ENCODE measurements at regions not wholly inside any gene's neighbourhood (a gene's known extent, or its start where the extent isn't known, plus 50 kb on each side); places are given as distances from the start of the nearest gene placed in this dataset.
"Not testable (repeated sequence)": the region's sequence is repeated elsewhere in the genome, so short reads cannot be mapped to it uniquely, and the experiment has no call there.

DNA sequence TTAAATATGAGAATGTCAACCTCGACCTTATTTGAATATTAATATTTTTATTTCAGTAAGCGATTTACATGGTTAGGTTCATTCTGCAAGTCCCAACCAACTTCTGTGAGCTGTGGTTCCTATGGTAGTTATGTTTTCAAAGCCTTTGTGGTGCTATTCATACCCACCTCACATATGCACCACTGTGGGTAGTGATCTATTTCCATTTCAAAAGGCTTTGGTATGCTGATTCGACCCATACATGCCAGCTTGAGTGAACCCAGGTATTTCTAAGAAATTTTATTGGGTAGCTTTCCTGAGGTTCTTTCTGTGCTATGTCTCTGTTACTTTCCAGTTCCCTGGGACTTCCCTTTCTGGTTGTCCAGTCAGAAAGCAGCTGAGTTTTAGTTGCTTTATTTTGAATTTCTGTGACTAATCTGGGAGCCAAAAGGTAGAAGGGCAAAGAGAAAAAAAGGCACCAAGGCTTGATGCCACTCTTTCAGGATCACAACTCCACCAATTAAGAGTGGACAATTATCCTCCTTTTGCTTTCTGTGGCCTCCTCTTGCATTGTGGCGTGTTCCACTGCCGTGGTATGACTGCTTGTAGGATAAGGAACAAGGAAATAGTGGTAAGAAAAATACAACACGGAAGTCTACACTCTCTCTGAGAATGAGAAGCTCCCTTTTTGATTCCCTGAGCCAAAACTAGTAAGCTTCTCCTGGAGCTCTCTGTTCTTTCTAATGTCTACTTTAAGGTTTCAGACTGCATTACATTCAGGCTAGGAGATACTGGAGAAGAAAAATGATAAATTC lies 729.1 kb downstream of the NOVA1 start:
- DNase-seq (ENCODE audit: low spot score), result no peak

DNA sequence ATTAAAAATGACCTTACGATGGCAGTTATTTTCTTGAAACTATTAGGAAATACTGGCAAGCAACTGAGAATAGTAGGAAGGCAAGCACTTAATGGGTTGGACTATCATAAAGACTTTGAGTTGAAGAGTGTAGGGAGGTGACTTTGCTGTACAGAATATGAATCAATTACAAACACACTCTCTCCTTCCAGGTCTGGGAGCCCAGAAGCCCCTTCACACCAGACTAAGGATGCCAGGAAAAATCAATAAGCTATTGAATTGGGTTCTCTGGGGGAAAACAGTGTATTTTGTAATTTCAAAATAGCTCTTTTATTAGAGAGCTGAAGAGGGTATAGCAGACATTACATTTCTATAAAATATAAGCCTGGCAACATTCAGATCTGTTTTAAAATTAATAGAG lies 736.4 kb downstream of the NOVA1 start:
- no peak for DNase-seq (ENCODE audit: low spot score)

- no peak for DNase-seq (ENCODE audit: low spot score)
These were observed 749.2 kb downstream of the NOVA1 start for GRCh38 chr14:25848601-25849000.

DNA sequence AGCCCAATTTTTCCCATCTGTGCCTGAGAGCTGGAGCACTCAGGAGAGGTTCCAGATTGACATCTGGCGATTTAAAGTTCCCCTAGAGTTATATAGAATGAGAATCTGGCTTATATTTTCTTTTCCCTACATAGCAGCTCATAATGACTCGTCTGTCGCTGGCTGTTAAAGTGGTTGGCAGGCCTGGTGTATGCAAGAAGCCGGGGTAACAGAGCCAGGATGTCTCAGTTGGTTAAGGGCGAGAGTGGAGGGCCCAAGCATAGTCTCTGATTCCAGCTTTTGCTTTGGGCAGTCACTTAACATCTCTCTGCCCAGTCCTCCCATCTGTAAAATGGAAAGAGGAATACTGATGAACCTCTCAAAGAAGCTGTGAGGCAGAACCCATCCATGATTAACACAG lies 751.6 kb downstream of the NOVA1 start:
- DNase-seq (ENCODE audit: low spot score), result no peak

DNA sequence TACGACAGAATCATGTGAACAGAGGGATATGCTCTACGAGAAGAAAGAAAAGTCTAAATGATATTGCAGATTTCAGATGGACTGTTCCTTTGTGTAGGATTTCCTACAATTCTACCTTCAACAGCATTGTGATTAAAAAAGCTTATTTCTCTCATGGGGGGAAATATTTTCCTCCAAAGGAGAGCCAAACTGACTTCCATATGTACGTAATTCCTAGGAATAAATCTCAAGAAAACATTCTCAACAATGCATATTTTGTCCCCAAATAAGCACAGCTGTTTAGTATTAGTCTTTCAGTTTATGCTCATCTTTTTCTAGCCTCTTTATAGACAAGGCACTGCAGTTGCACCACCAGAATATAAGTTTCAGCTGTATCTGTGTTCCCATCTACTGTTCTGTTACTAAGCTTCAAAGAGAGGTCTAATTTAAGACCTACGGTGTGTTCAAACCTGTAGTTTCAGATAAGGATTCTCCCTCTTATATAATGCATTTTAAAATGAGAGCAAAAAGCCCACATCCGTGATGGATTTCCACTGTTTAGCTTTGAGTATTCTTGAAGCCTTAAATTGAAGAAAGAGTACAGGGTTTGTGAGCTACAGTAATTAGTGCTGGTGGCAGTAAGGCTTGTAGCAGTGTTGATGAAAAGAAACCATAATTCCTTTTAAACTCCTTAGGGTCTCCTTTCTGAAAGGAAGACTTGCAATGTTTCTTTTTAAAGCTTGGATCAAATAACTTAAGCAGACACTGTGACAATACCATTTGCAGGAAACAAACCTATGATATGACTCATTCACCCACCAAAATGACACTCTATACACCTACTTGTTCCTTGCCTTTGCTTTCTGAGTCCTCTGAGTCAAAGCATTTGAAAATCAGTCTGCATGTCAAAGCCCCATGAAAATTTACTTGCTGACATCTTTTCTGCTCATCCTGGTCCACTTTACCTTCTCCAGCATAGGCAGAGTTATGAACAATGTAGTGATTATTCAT lies 754.1 kb downstream of the NOVA1 start:
- no peak for DNase-seq (ENCODE audit: low spot score)

GRCh38 chr14:25841226-25841625 lies 756.6 kb downstream of the NOVA1 start:
- DNase-seq (ENCODE audit: low spot score), result no peak

DNA sequence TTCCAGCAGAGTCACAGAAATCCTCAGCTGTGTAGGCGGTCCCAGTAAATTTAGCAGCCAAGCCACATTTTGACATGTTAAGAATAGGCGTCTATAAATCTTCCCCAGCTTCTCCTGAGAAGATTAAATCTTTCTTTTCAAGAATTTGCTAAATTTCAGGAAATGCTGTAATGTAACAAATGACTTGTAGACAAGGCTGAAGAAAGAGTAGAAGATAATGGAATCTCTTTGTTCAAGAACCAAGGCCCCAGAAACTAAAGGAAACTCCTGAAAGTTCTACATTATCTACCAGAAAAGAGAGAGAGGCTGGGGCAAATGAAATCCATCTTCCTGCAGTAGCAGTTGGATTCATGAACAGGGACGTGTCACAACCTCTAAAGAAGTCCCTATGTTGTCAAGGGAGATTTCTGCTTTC lies 760.3 kb downstream of the NOVA1 start:
- no peak for DNase-seq (ENCODE audit: low spot score)

DNA sequence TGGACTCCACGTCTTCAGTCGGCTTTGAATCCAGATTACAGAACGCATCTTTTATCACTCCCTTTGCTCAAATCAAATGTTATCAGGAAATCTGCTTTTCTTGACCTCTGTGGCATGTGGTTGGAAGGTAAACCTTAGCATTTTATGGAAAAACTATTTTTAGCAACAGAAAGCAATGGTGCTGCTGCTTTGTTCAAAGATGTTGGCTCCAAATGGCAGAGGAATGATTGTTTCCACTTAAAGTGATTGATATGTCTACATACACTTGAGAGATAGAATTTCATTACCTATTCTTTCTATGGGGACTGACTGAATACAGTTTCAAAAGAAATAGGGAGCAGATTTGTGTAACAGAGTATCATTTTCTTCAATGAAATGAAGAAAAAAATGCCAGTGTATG lies 761.2 kb downstream of the NOVA1 start:
- DNase-seq (ENCODE audit: low spot score), result no peak

DNA sequence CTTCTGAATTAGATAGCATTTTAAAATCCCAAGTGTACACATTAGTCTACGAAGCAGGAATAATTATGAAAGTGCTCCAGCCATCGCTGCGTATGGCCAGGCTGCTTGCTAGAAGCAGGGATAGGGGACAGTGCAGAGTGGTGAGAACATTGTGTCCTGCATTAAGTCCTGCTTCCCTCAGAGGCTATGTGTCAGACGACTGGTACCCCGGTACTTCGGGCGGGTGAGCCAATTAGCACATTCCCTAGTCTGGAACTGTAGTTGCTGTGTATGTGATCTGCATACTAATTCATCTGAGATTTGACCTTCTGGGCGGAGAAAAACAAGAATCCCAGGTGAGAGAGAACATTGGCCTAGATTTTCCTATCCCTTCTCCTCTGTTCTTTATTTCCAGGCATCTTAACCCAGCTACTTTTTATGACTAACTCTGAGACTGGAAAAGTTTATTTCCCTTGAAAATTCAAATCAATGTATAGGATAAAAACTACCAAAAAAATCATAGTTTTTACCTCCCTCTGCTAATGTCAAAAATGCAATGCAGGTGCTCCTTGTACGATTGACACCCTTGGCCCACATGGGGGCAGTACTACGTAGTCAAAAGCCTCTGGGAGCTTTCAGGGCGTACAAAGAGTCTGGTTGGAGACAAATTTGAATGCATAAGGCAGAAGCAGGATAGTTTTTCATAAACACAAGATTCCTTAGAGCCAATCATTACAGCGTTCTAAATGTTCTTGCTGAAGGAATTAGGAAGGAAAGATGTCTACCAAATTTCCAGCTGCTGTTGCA lies 764.3 kb downstream of the NOVA1 start:
- DNase-seq (ENCODE audit: low spot score), result no peak

GRCh38 chr14:25832585-25832984 lies 765.2 kb downstream of the NOVA1 start:
- DNase-seq (ENCODE audit: low spot score), result no peak

- no peak for DNase-seq (ENCODE audit: low spot score)
These were observed 769.3 kb downstream of the NOVA1 start for GRCh38 chr14:25828562-25828961.

- no peak for DNase-seq (ENCODE audit: low spot score)
These were observed 771.7 kb downstream of the NOVA1 start for GRCh38 chr14:25826105-25826504.

DNA sequence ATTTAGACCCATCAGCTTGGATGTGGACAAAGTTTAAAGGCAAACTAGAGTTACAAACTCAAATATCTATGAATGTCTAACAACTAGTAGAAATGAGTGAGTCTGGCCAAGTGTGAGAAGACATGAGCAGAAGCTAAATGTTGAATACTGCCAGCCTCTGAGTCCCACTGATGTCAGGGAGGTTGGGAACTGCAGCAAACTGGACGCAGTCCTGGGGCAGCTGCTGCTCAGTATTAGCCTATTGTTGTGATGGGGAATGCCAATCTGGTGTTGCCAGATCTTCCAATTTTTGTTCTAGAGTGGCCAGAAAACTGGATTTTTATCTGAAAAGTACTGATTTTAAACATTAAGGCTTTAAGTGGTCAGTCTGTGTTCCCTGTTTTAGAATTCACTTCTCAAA lies 770.4 kb upstream of the STXBP6 start:
- no peak for DNase-seq (ENCODE audit: low spot score)

DNA sequence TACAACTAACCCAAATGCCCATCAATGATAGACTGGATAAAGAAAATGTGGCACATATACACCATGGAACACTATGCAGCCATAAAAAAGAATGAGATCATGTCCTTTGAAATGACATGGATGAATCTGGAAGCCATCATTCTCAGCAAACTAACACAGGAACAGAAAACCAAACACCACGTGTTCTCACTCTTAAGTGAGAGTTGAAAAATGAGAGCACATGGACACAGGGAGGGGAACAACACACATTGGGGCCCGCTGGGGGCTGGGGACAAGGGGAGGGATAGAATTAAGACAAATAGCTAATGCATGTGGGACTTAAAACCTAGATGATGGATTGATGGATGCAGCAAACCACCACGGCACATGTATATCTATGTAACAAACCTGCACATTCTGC lies 764.7 kb upstream of the STXBP6 start:
- not testable (repeated sequence) for DNase-seq (ENCODE audit: low spot score)

DNA sequence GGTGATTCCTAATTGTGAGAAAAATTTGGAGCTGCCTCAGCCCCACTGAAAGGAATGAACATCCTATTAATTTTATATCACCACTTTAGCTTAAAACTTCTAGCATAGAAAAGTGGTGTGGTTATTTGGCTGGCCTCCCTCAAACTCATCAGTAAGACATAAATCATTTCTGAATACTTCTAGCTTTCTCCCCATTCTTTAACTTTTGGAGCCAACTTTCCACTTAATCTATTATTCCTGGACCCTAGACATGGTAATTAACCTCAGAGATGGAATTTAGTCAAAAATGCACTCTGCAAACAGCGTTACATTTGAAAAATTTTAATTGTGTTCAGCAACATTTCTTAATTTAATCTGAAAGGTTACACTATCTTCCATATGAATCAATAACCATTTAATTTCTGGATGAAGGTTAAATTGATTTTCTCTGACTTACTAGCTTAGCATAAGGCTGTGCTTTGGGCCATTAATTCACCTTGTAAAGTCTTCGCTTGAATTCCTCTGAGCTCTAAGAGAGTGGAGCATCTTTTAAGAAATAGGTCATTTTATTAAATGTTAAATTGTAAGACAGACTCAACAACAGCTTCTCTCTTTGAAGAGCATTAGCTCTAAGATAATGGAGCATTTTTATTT lies 753.6 kb upstream of the STXBP6 start:
- DNase-seq (ENCODE audit: low spot score), result no peak

DNA sequence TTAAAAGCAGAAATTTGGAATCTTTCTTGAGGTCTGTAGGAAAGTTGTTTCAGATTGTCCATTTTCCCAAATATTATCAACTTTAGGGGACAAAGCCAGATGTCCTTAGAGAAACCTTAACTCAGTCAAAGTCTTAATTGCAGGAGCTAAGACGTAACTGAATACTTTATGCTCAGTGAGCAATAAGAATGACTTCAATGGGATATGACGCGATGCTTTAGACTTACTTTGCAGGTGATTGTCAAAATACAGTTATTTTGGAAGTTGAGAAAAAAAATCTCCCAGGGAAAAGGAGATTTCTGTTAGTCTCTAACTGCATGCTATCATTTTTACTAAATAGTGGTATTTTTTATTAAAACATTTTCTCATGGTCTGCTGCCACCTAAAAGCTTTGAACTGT lies 750.9 kb upstream of the STXBP6 start:
- no peak for DNase-seq (ENCODE audit: low spot score)

DNA sequence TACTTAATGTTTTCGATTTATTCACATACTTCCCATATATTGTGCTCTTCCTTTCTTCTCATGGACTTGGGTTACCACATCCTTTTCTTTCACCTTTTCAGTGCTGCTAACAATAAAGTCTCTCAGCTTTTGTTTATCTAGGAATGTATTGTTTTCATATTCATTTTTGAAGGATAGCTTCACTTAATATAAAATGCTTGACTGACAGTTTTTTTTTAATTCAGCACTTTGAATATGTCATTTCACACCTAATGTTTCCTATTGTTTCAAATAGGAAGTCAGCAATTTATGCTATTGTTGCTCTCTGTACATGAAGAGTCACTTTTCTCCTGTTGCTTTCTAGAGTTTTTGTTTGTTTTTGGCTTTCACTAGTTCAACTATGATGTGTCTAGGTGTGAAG lies 738.3 kb upstream of the STXBP6 start:
- no peak for DNase-seq (ENCODE audit: low spot score)

DNA sequence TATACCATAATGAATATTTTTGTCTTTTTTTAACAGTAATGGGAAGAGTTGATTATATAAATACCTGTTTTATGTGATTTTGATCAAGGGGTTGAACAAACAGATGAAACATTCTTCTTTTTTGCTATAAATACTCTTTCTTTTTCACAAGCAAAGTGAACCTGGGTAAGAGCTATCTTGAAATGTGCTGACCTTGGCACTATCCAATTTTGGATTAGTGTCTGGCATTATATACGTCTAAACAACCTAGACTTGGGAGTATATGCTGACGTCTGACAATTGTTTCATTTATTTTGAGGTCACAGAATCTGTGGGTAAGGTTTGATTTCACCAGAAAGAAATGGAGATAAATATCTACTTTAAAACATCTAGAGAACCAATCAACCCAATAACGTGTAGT lies 716.0 kb upstream of the STXBP6 start:
- DNase-seq (ENCODE audit: low spot score), result no peak

DNA sequence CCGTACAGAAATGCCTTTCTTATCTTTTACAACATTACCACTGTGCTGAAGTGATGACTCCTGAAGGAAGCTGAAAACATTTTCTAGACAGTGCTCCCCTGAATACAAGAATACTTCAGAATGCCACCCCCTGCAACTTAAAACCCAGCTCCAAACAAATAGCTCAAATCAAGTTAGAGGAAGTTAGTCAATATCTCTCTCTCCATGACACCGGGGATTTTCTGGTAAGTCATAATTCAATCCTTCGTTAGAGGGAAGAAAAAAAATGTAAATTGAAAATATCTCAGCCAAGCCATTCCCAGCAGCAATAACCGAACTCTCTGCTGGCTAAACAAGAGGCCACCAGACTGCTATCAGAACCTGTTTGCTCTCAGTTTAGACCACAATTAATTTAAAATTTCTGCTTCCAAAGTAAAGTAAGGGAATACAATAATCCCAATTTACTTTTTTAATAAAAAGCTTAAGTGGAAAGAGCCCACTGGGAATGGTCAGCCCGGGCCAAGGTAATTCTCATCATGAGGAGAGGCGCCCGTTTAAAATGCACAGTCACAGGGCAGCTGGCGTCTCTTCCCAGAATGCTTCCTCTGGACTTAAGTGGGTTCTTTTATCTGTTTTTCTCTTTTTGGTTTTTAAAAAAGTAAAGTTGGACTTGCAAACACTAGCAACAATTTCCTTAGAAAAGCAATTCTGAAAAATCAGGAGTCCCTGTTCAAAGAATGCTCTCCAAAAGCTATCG lies 710.1 kb upstream of the STXBP6 start:
- no peak for DNase-seq (ENCODE audit: low spot score)

DNA sequence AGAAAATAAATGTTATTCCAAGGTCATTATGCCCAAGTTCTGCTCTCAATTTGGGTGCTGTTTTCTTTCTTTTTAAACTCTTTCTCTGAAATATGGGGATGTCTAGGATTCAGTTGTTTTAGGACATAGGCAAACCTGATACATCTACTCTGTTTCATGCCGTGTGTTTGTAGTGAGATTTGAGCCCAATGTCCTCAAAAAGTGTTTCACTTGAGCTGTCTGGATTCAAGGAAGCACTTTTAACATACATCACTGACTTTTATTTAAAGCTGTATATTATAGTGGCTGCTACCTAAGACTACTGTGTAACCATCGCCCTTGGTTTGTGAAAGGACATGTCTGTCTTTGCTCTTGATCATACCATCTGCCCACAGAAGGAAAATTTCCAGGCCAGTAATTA lies 709.3 kb upstream of the STXBP6 start:
- no peak for DNase-seq (ENCODE audit: low spot score)

GRCh38 chr14:25757364-25757763 lies 707.4 kb upstream of the STXBP6 start:
- DNase-seq (ENCODE audit: low spot score), result no peak

Data from A172 (cell line).